H1 (cell line): ENCODE measurements at regions not wholly inside any gene's neighbourhood (a gene's known extent, or its start where the extent isn't known, plus 50 kb on each side); places are given as distances from the start of the nearest gene placed in this dataset.

ENCODE experiments used
- CTCF ChIA-PET: fragments of 300-600 bp; sonication (Branson Sonifier 250); formaldehyde crosslinking; loops from one replicate; lab custom pipeline; 2021; ENCODE audit not compliant: partially characterized antibody; lab: Charles Lee
- POLR2A ChIA-PET: fragments of 300-600 bp; sonication (Branson Sonifier 250); formaldehyde crosslinking; loops from one replicate; lab custom pipeline; 2021; ENCODE audit warnings: inconsistent platforms; ENCODE audit not compliant: partially characterized antibody; lab: Charles Lee
- DNase-seq, 2 experiments: peaks; one replicate each; pipeline versions ENCODE4 v3.0.0 to v3.0.0-alpha.2; 2010 to 2022; ENCODE audit warnings: low spot score in 2 of 2, low read depth in 1 of 2, mixed read lengths in 1 of 2
- FAIRE-seq: peaks from 2 replicates; lab custom pipeline; 2011; peaks lifted over from hg19 to GRCh38; lab: Jason Lieb, UNC
- H2AFZ ChIP-seq: 2 replicates; pipeline ENCODE4 v1.8.1; 2012; ENCODE audit warnings: low read length, inconsistent platforms
- H2AK5ac ChIP-seq: 2 replicates; pipeline ENCODE4 v1.6.1; 2013; ENCODE audit warnings: low read depth, low read length
- H2BK120ac ChIP-seq: replicated peaks from 2 replicates; pipeline ENCODE3; 2013; ENCODE audit warnings: low read depth, low read length, inconsistent platforms
- H2BK12ac ChIP-seq: 2 replicates; pipeline ENCODE4 v1.6.1; 2013; ENCODE audit warnings: low read depth, low read length
- H2BK15ac ChIP-seq: 2 replicates; pipeline ENCODE4 v1.6.1; 2013; ENCODE audit warnings: low read length
- H2BK20ac ChIP-seq: 2 replicates; pipeline ENCODE4 v1.6.1; 2013; ENCODE audit warnings: low read length
- H2BK5ac ChIP-seq: 2 replicates; pipeline ENCODE4 v1.6.1; 2013; ENCODE audit warnings: low read depth, low read length
- H3K14ac ChIP-seq: 2 replicates; pipeline ENCODE4 v1.6.1; 2013; ENCODE audit warnings: inconsistent platforms; ENCODE audit not compliant: insufficient read length
- H3K18ac ChIP-seq: 2 replicates; pipeline ENCODE4 v1.6.1; 2013; ENCODE audit warnings: low read length; ENCODE audit errors: extremely low read depth
- H3K23ac ChIP-seq: 2 replicates; pipeline ENCODE4 v1.6.1; 2013; ENCODE audit warnings: inconsistent platforms; ENCODE audit not compliant: insufficient read length
- H3K23me2 ChIP-seq: 2 replicates; pipeline ENCODE4 v1.6.1; 2013; ENCODE audit warnings: low read depth, low read length
- H3K27ac ChIP-seq: 2 replicates; pipeline ENCODE4 v1.6.1; 2011; ENCODE audit warnings: low read depth, low read length, inconsistent platforms
- H3K27me3 ChIP-seq, 4 experiments: replicated peaks in 1 of 4; 1 replicate in 1 of 4; 2 replicates in 3 of 4; pipeline versions ENCODE4 v1.6.1 to v1.8.1; 2011 to 2013; ENCODE audit warnings: low read length in 3 of 4, mild to moderate bottlenecking in 3 of 4, inconsistent platforms in 2 of 4, mixed read lengths in 2 of 4, moderate library complexity in 1 of 4; ENCODE audit not compliant: control insufficient read depth in 3 of 4, insufficient read depth in 3 of 4; ENCODE audit errors: extremely low read depth in 1 of 4
- H3K36me3 ChIP-seq, 4 experiments: 2 replicates each; pipeline versions ENCODE4 v1.6.1 to v1.8.1; 2011 to 2013; ENCODE audit warnings: mild to moderate bottlenecking in 4 of 4, low read length in 3 of 4, moderate library complexity in 2 of 4, control low read depth in 1 of 4, inconsistent platforms in 1 of 4; ENCODE audit not compliant: insufficient read depth in 4 of 4, control insufficient read depth in 2 of 4
- H3K4ac ChIP-seq: replicated peaks from 2 replicates; pipeline ENCODE3; 2013; ENCODE audit warnings: low read length, low read depth, mixed read lengths, inconsistent platforms; ENCODE audit not compliant: insufficient read length
- H3K4me1 ChIP-seq, 4 experiments: replicated peaks in 1 of 4; 1 replicate in 1 of 4; 2 replicates in 3 of 4; pipeline versions ENCODE4 v1.6.1 to v1.8.1; 2011 to 2013; ENCODE audit warnings: low read length in 3 of 4, inconsistent platforms in 2 of 4, mixed read lengths in 1 of 4; ENCODE audit not compliant: insufficient read depth in 4 of 4, control insufficient read depth in 3 of 4
- H3K4me2 ChIP-seq, 2 experiments: 2 replicates each; pipeline versions ENCODE4 v1.6.1 to v1.8.1; 2011 to 2013; ENCODE audit warnings: low read depth in 2 of 2, low read length in 2 of 2, control low read depth in 1 of 2, inconsistent platforms in 1 of 2, mild to moderate bottlenecking in 1 of 2; ENCODE audit not compliant: insufficient read depth in 1 of 2
- H3K4me3 ChIP-seq, 4 experiments: fragments of 200-600, 300-600 bp in 1 of 4; sonication (generic), shearing (Covaris generic), sonication (Bioruptor Twin) in 1 of 4; 2 replicates each; pipeline versions ENCODE4 v1.5.1 to v1.8.1; 2011 to 2016; ENCODE audit warnings: low read length in 4 of 4, low read depth in 3 of 4, control low read depth in 2 of 4, inconsistent platforms in 2 of 4, mild to moderate bottlenecking in 2 of 4, mixed read lengths in 1 of 4, moderate library complexity in 1 of 4; ENCODE audit not compliant: insufficient read depth in 2 of 4; ENCODE audit errors: extremely low read depth in 1 of 4
- H3K56ac ChIP-seq: replicated peaks from 2 replicates; pipeline ENCODE3; 2013; ENCODE audit warnings: low read depth, mild to moderate bottlenecking, mixed read lengths, low read length, inconsistent platforms; ENCODE audit not compliant: insufficient read length
- H3K79me1 ChIP-seq: 2 replicates; pipeline ENCODE4 v1.6.1; 2013; ENCODE audit warnings: low read depth, low read length, control low read depth
- H3K79me2 ChIP-seq, 2 experiments: 2 replicates each; pipeline versions ENCODE4 v1.6.1 to v1.8.1; 2012 to 2013; ENCODE audit warnings: low read length in 2 of 2, mild to moderate bottlenecking in 2 of 2, inconsistent platforms in 1 of 2; ENCODE audit not compliant: insufficient read depth in 2 of 2, control insufficient read depth in 1 of 2
- H3K9ac ChIP-seq, 4 experiments: replicated peaks in 1 of 4; 1 replicate in 1 of 4; 2 replicates in 3 of 4; pipeline versions ENCODE4 v1.6.1 to v1.8.1; 2011 to 2013; ENCODE audit warnings: low read depth in 3 of 4, low read length in 3 of 4, control low read depth in 2 of 4, mild to moderate bottlenecking in 2 of 4, moderate library complexity in 2 of 4, inconsistent platforms in 1 of 4; ENCODE audit errors: extremely low read depth in 1 of 4
- H3K9me3 ChIP-seq, 2 experiments: 2 replicates each; pipeline versions ENCODE4 v1.6.1 to v1.8.1; 2012 to 2013; ENCODE audit warnings: mild to moderate bottlenecking in 2 of 2, moderate library complexity in 2 of 2, control low read depth in 1 of 2, inconsistent platforms in 1 of 2, low read depth in 1 of 2, low read length in 1 of 2, mixed read lengths in 1 of 2; ENCODE audit not compliant: insufficient read depth in 2 of 2
- H4K20me1 ChIP-seq, 2 experiments: replicated peaks in 1 of 2; 2 replicates each; pipeline versions ENCODE3 to v1.8.1; 2011 to 2013; ENCODE audit warnings: inconsistent platforms in 2 of 2, low read length in 2 of 2, mild to moderate bottlenecking in 1 of 2; ENCODE audit not compliant: insufficient read depth in 2 of 2, control insufficient read depth in 1 of 2
- H4K5ac ChIP-seq: 2 replicates; pipeline ENCODE4 v1.6.1; 2013; ENCODE audit warnings: low read length, low read depth, mixed read lengths, inconsistent platforms; ENCODE audit not compliant: insufficient read length
- H4K8ac ChIP-seq: 2 replicates; pipeline ENCODE4 v1.8.0; 2013; ENCODE audit warnings: mild to moderate bottlenecking, moderate library complexity, low read length, inconsistent platforms; ENCODE audit not compliant: insufficient read depth; ENCODE audit errors: extremely low read depth
- H4K91ac ChIP-seq: replicated peaks from 2 replicates; pipeline ENCODE3; 2013; ENCODE audit warnings: low read length, mixed read lengths, inconsistent platforms; ENCODE audit not compliant: insufficient read length
- GTF2F1 ChIP-seq: IDR thresholded peaks from 2 replicates; pipeline ENCODE4 v1.6.1; 2012; ENCODE audit warnings: low read depth, low read length, improper control_type of control experiment, borderline replicate concordance
- TAF7 ChIP-seq: optimal IDR thresholded peaks from 2 replicates; pipeline ENCODE3; 2011; ENCODE audit warnings: low read depth, mild to moderate bottlenecking, inconsistent platforms, low read length, moderate library complexity, borderline replicate concordance
- WGBS, 2 experiments: shearing (Covaris generic) in 1 of 2; methylation state at CpG; one replicate each; pipeline versions ENCODE4 v1.1.6 to v1.1.7; 2013 to 2015; ENCODE audit warnings: low lambda C conversion rate in 2 of 2, mixed read lengths in 2 of 2, inconsistent platforms in 1 of 2, low coverage in 1 of 2, missing lambda C conversion rate in 1 of 2; ENCODE audit not compliant: insufficient replicate concordance in 2 of 2, insufficient coverage in 1 of 2, insufficient read length in 1 of 2; ENCODE audit errors: extremely low coverage in 1 of 2, missing lambda C conversion rate in 1 of 2; 5-methylcytosine and 5-hydroxymethylcytosine counted together
- TF ChIP-seq, protein P1 (sequence below): IDR thresholded peaks from 2 replicates; pipeline ENCODE4 v1.6.1; 2012; ENCODE audit warnings: inconsistent platforms

DNA sequence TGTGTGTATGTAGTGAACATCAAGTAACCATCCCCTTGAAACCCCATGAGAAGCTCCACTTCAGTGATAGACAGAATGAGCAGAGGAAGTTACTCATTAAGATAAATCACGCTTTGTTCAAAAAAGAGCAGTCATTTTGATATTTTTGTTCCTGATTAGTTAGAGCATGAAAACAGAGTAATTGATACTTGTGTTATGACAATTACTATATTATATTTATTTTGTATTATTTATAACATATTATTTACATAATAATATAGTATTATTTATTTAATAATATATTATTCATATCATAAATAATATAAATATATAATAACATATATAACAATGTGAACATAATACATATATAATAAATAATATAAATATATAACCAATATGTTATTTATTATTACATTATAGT lies 580.9 kb downstream of the SOX5 start:
- no peaks in the 10 kb centered on the region for H3K27me3 ChIP-seq
- H3K23ac ChIP-seq: no peak overlapping the region
- H3K27ac ChIP-seq: no peak overlapping the region
- H2BK15ac ChIP-seq: no peak overlapping the region
- H2BK5ac ChIP-seq: no peak overlapping the region
- CTCF ChIA-PET: interaction anchor here (0.6 to 1.0 kb wide), 3 partner anchors 8 to 1095 kb away, joined by 3 to 6 read pairs (median 4); no protein-coding TSS in a partner anchor
- no peak overlapping the region for H2AFZ ChIP-seq
- no peak overlapping the region for H4K8ac ChIP-seq
- no peak overlapping the region for H3K56ac ChIP-seq
- no peak overlapping the region for H2AK5ac ChIP-seq
- peaks cover 6 to 13% of the 10 kb centered on the region in 2 experiments for H3K9me3 ChIP-seq
- H2BK20ac ChIP-seq: no peak overlapping the region
- WGBS, 2 experiments: 91% methylated on average over 1 of the region's 1 CpG; no CpG with 5 or more reads in 1 of the 2 experiments
- no peaks in the 10 kb centered on the region for H4K20me1 ChIP-seq
- H3K79me2 ChIP-seq: no peaks in the 10 kb centered on the region
- H4K5ac ChIP-seq: no peak overlapping the region
- FAIRE-seq: no peak
- DNase-seq: no peak
- no peak overlapping the region for H3K18ac ChIP-seq
- H3K4me3 ChIP-seq: no peak overlapping the region
- H3K4me2 ChIP-seq: no peak overlapping the region
- H3K4me1 ChIP-seq: no peaks in the 10 kb centered on the region
- no peaks in the 10 kb centered on the region for H3K79me1 ChIP-seq
- POLR2A ChIA-PET: no interaction called here
- no peak overlapping the region for H2BK12ac ChIP-seq
- peaks cover 0 to 2% (median 0%) of the 10 kb centered on the region in 4 experiments; a peak in 1 of 8 replicates for H3K36me3 ChIP-seq
- H3K14ac ChIP-seq: no peak overlapping the region
- H4K91ac ChIP-seq: no peak overlapping the region
- no peak overlapping the region for H3K9ac ChIP-seq
- TF ChIP-seq, protein P1, sequence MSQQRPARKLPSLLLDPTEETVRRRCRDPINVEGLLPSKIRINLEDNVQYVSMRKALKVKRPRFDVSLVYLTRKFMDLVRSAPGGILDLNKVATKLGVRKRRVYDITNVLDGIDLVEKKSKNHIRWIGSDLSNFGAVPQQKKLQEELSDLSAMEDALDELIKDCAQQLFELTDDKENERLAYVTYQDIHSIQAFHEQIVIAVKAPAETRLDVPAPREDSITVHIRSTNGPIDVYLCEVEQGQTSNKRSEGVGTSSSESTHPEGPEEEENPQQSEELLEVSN: no peak
- TF ChIP-seq GTF2F1 (no peak), TAF7 (no peak)
- no peak overlapping the region for H2BK120ac ChIP-seq
- H3K4ac ChIP-seq: no peak overlapping the region
- no peaks in the 10 kb centered on the region; the same call in 1 of the 2 replicates for H3K23me2 ChIP-seq
